ENCODE measurements at regions not wholly inside any gene's neighbourhood (a gene's known extent, or its start where the extent isn't known, plus 50 kb on each side); places are given as distances from the start of the nearest gene placed in this dataset.

- Histone ChIP-seq H3K4me3 (no peak overlapping the region), H3K9me3 (no peaks in the 10 kb centered on the region), H3K36me3 (no peaks in the 10 kb centered on the region), H3K27me3 (replicated peaks in 1 of 7) (no peaks in the 10 kb centered on the region), H3K4me1 (no peaks in the 10 kb centered on the region), H3K27ac (no peak overlapping the region)
- intact Hi-C loops (cut with DNase I; ENCODE audit: low total_unique reads) = no loop called here
- DNase-seq = no peak
- 79 to 86% (median 83%) methylated on average over 3 of the region's 3 CpGs for WGBS, 5 donors
- TF ChIP-seq CTCF (IDR thresholded peaks at IDR 0.05 in 8 of 11, conservative IDR thresholded peaks at IDR 0.05 in 3 of 11) = no peak
- TF ChIP-seq POLR2AphosphoS5 (IDR thresholded peaks at IDR 0.05) = no peak
- TF ChIP-seq POLR2A (IDR thresholded peaks at IDR 0.05) = no peak
These were observed 149.8 kb upstream of the SLC28A3 start for GRCh38 chr9:84490206-84490841.

GRCh38 chr9:84490842-84491325, 150.3 kb upstream of the SLC28A3 start:
- Histone ChIP-seq H3K27ac (no peak overlapping the region), H3K4me1 (no peaks in the 10 kb centered on the region), H3K27me3 (replicated peaks in 1 of 7) (no peaks in the 10 kb centered on the region), H3K9me3 (no peaks in the 10 kb centered on the region), H3K4me3 (no peak overlapping the region), H3K36me3 (no peaks in the 10 kb centered on the region)
- DNase-seq = no peak
- 91 to 96% (median 96%) methylated on average over 1 of the region's 1 CpG for WGBS, 5 donors
- intact Hi-C loops (cut with DNase I; ENCODE audit: low total_unique reads) = no loop called here
- TF ChIP-seq CTCF (IDR thresholded peaks at IDR 0.05 in 8 of 11, conservative IDR thresholded peaks at IDR 0.05 in 3 of 11) (no peak), POLR2AphosphoS5 (IDR thresholded peaks at IDR 0.05) (no peak), POLR2A (IDR thresholded peaks at IDR 0.05) (no peak)

GRCh38 chr9:84492366-84493159, 152.0 kb upstream of the SLC28A3 start:
- Histone ChIP-seq H3K9me3 (no peaks in the 10 kb centered on the region), H3K4me1 (no peaks in the 10 kb centered on the region), H3K4me3 (no peak overlapping the region), H3K27ac (no peak overlapping the region), H3K27me3 (replicated peaks in 1 of 7) (peaks cover 0 to under 1% (median 0%) of the 10 kb centered on the region in 7 donors), H3K36me3 (no peaks in the 10 kb centered on the region)
- no peak for DNase-seq
- WGBS, 5 donors = 69 to 82% (median 76%) methylated on average over 3 of the region's 3 CpGs
- intact Hi-C loops (cut with DNase I; ENCODE audit: low total_unique reads) = no loop called here
- TF ChIP-seq CTCF (IDR thresholded peaks at IDR 0.05 in 8 of 11, conservative IDR thresholded peaks at IDR 0.05 in 3 of 11) (no peak), POLR2AphosphoS5 (IDR thresholded peaks at IDR 0.05) (no peak), POLR2A (IDR thresholded peaks at IDR 0.05) (no peak)

GRCh38 chr9:84493284-84493947, 152.9 kb upstream of the SLC28A3 start:
- peaks cover 0 to 4% (median 0%) of the 10 kb centered on the region in 7 donors for H3K27me3 ChIP-seq (replicated peaks in 1 of 7)
- no peak for DNase-seq
- TF ChIP-seq POLR2A (IDR thresholded peaks at IDR 0.05) = no peak
- no peak for TF ChIP-seq POLR2AphosphoS5 (IDR thresholded peaks at IDR 0.05)
- no peak for TF ChIP-seq CTCF (IDR thresholded peaks at IDR 0.05 in 8 of 11, conservative IDR thresholded peaks at IDR 0.05 in 3 of 11)
- no peaks in the 10 kb centered on the region for H3K4me1 ChIP-seq
- H3K36me3 ChIP-seq = no peaks in the 10 kb centered on the region
- H3K27ac ChIP-seq = no peak overlapping the region
- 75 to 86% (median 79%) methylated on average over 6 of the region's 6 CpGs for WGBS, 5 donors
- no peaks in the 10 kb centered on the region for H3K9me3 ChIP-seq
- no peak overlapping the region for H3K4me3 ChIP-seq
- intact Hi-C loops (cut with DNase I; ENCODE audit: low total_unique reads) = no loop called here
